Hematopoietic multipotent progenitor cell treated with erythropoietin and hydrocortisone succinate and interleukin-3 and kit ligand, for 4 days (in vitro differentiated cells): ENCODE measurements at regions not wholly inside any gene's neighbourhood (a gene's known extent, or its start where the extent isn't known, plus 50 kb on each side); places are given as distances from the start of the nearest gene placed in this dataset.
"Not testable (repeated sequence)": the region's sequence is repeated elsewhere in the genome, so short reads cannot be mapped to it uniquely, and the experiment has no call there.

Experiments
- DNase-seq: peaks from one replicate; pipeline ENCODE4 v3.0.0-alpha.2; 2015

GRCh38 chr12:102297412-102297811, 99.8 kb upstream of the PMCH start:
- DNase-seq = no peak

GRCh38 chr12:102294568-102294967, 96.9 kb upstream of the PMCH start:
- DNase-seq = no peak

- not testable (repeated sequence) for DNase-seq
Measured at GRCh38 chr12:102291498-102292440, 94.1 kb upstream of the PMCH start.

DNA sequence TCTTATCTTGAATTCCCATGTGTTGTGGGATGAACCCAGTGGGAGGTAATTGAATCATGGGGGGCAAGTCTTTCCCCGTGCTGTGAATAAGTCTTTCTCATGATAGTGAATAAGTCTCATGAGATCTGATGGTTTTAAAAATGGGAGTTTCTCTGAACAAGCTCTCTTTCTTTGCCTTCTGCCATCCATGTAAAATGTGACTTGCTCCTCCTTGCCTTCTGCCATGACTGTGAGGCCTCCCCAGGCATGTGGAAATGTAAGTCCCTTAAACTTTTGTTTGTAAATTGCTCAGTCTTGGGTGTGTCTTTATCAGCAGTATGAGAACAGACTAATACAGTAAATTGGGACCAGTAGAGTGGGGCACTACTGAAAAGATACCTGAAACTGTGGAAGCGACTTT, 92.1 kb upstream of the PMCH start:
- DNase-seq = not testable (repeated sequence)

- DNase-seq = no peak
Measured at GRCh38 chr12:102281231-102281630, 83.6 kb upstream of the PMCH start.

GRCh38 chr12:102255687-102256086, 58.1 kb upstream of the PMCH start:
- not testable (repeated sequence) for DNase-seq

DNA sequence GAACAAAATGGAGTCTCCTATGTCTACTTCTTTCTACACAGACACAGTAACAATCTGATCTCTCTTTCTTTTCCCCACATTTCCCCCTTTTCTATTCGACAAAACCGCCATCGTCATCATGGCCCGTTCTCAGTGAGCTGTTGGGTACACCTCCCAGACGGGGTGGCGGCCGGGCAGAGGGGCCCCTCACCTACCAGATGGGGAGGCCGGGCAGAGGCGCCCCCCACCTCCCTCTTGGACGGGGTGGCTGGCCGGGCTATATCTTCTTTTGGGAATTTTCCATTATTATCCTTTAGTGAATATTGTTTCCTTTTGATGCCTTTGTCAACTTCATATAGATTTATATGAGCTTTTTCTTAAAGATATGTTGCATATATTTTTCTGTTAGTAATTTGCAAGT, 53.4 kb upstream of the PMCH start:
- DNase-seq = not testable (repeated sequence)

- DNase-seq = no peak
Measured at GRCh38 chr12:102249079-102249841, 51.6 kb upstream of the PMCH start.
